Vagina (tissue), 2 donors: ENCODE measurements at regions not wholly inside any gene's neighbourhood (a gene's known extent, or its start where the extent isn't known, plus 50 kb on each side); places are given as distances from the start of the nearest gene placed in this dataset.

Source experiments
- POLR2A ChIP-seq, 2 donors: fragments of 450-650 bp; IDR thresholded peaks; one replicate each; pipeline ENCODE4 v1.6.1; 2017; ENCODE audit warnings: antibody characterized with exemption in 2 of 2, mild to moderate bottlenecking in 2 of 2, moderate library complexity in 2 of 2
- TF ChIP-seq, protein P1 (sequence below), 3 experiments: fragments of 450-650 bp in 2 of 3; fragments of 200-600 bp in 1 of 3; sonication (generic) in 1 of 3; IDR thresholded peaks; one replicate each; pipeline ENCODE4 v1.5.1; 2017 to 2019; ENCODE audit warnings: antibody characterized with exemption in 3 of 3, mild to moderate bottlenecking in 2 of 3, moderate library complexity in 2 of 3

DNA sequence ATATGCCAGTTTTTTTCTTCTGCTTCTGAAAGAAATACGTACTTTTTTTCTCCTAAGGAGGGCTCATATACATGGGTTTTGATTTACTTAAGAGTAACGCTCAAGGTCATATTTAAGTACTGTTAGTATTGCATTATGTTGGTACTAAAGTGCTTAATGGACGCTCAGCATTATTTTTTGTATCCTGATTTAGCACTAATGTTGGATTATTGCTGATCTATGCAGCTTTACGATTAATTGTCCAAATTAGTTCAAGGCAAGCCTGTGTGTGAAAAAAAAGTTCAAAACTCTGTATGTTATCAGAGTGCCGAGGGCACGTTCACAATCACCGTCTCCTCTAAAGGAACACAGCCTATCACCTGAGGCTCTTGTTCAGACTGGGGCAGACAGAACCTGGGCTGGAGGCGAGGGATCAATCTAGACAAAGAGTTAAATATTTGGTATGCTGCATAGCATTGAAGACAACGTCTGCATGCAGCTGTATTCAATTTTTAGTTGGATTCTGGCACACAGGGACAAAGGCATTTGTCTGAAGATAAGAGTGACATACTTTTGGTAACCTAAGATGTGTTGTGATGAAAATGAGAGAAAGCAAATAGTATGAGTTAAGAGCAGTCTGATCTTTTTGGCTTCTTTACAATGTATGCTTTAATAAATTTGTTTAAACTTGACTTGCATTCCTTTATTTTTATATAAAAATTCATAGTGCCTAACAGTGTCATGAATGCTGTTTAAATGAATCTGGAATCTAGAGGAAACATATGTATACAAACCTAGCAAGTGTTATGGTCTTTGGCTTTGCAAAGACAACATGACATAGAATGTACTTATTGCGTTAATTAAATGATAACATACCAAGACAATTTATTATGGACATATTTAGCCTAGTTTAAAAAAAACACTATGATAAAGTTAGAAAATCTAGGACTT is 341.2 kb downstream of the SAMD5 start:
- TF ChIP-seq, protein P1, sequence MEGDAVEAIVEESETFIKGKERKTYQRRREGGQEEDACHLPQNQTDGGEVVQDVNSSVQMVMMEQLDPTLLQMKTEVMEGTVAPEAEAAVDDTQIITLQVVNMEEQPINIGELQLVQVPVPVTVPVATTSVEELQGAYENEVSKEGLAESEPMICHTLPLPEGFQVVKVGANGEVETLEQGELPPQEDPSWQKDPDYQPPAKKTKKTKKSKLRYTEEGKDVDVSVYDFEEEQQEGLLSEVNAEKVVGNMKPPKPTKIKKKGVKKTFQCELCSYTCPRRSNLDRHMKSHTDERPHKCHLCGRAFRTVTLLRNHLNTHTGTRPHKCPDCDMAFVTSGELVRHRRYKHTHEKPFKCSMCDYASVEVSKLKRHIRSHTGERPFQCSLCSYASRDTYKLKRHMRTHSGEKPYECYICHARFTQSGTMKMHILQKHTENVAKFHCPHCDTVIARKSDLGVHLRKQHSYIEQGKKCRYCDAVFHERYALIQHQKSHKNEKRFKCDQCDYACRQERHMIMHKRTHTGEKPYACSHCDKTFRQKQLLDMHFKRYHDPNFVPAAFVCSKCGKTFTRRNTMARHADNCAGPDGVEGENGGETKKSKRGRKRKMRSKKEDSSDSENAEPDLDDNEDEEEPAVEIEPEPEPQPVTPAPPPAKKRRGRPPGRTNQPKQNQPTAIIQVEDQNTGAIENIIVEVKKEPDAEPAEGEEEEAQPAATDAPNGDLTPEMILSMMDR (IDR thresholded peaks at IDR 0.05), result no peak
- TF ChIP-seq POLR2A (IDR thresholded peaks at IDR 0.05), result no peak
